GM10266 (cell line): ENCODE measurements at regions not wholly inside any gene's neighbourhood (a gene's known extent, or its start where the extent isn't known, plus 50 kb on each side); places are given as distances from the start of the nearest gene placed in this dataset.

ENCODE experiments used
- DNase-seq: peaks from one replicate; pipeline ENCODE4 v3.0.0; 2012; ENCODE audit errors: extremely low spot score
- TF ChIP-seq, protein P1 (sequence below): IDR thresholded peaks from 2 replicates; pipeline ENCODE4 v1.5.1; 2012; ENCODE audit warnings: mild to moderate bottlenecking, low read depth; ENCODE audit not compliant: control insufficient read depth, insufficient read depth; ENCODE audit errors: missing control alignments

DNA sequence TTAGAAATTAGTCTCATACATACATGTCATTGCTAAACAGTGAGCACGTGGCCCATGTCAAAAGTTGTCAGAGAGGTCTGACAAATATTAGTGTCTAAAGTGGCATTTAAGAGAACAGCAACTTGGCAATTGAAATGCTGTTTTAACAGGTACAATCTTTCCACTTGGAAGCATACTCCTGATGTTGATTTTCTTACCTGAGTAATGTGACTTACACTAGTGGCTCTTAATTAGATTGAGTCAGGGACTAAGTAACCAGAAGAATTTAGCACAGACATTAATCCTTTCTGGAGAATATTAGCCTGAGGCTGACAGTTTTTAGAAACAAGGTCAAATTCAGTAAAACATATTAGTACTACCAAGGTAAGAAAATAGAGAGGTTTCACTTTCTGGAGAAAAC is 357.0 kb upstream of the ZNF608 start:
- TF ChIP-seq, protein P1, sequence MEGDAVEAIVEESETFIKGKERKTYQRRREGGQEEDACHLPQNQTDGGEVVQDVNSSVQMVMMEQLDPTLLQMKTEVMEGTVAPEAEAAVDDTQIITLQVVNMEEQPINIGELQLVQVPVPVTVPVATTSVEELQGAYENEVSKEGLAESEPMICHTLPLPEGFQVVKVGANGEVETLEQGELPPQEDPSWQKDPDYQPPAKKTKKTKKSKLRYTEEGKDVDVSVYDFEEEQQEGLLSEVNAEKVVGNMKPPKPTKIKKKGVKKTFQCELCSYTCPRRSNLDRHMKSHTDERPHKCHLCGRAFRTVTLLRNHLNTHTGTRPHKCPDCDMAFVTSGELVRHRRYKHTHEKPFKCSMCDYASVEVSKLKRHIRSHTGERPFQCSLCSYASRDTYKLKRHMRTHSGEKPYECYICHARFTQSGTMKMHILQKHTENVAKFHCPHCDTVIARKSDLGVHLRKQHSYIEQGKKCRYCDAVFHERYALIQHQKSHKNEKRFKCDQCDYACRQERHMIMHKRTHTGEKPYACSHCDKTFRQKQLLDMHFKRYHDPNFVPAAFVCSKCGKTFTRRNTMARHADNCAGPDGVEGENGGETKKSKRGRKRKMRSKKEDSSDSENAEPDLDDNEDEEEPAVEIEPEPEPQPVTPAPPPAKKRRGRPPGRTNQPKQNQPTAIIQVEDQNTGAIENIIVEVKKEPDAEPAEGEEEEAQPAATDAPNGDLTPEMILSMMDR: no peak
- DNase-seq: no peak

DNA sequence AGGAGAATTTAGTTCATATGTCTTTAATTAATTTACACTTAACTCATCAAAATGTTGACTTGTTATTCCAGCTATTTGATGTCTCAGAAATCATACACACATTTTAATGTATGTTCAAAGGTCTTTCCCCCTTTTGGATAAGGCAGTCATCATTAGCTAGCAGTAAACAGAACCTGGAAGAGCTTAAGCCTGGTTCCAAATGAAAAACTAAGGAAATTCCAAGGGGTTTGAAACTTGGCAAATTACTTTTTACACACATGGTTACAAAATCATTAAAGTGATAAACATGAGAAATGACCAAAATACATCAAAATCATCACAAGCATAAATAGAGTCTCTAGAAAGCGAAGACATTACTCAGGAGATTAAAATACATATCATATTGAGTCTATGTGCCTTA is 359.8 kb upstream of the ZNF608 start:
- TF ChIP-seq, protein P1: no peak
- no peak for DNase-seq

DNA sequence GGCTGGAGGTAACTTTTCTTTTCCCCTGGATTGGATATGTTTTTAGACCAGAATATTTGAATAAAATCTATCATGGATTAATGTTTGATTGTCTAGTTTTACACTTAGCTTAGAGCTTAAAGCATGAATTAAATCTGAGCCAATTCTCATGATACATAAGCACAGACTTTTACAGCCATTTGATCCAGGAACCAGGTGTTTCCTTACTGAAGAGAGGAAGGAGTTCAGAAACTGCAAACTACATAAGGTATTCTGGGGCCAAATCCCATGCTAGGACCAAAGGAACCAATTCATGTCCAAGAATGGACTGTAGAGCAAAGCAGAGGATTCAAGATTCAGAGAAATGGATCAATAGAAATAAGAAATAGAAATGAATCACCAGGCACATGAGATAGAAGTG is 360.4 kb upstream of the ZNF608 start:
- no peak for DNase-seq
- TF ChIP-seq, protein P1: no peak

DNA sequence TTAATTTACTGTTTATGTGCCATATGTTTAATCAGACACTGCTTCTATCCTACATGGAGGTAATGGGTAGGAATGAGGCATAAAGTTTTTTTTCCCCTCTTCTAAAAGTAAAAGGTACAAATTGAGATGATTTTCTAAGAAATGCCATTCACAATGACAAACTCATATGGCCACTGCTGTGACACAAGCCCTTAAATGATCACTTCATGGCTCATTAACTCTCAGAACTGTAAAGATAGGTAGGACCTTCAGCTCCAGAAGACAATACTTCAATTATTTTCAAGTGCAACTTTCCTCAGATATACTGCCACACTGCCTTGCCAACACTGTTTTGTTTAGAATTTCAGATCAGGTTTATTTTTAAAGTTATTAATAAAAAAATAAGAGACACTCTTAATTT is 362.9 kb upstream of the ZNF608 start:
- no peak for DNase-seq
- TF ChIP-seq, protein P1: no peak

DNA sequence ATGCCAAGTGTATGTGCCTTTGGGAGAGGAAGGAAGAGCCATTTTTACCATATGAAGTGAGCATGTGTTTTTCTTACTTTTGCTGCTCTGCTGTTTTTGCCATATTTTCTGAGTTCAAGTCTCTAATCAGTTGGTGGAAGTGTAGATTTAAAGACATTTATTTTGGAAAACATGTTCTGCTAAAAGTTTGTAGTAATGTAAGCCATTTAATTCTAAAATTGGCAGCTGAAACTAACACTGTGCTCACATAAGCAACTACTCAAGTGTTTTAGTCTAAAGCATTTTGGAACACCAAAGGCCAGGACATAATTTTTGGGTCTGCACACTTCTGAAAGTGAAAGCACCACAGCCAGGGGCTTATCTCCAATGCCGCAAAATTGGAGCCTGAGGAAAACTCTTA is 363.4 kb upstream of the ZNF608 start:
- TF ChIP-seq, protein P1: no peak
- DNase-seq: no peak

DNA sequence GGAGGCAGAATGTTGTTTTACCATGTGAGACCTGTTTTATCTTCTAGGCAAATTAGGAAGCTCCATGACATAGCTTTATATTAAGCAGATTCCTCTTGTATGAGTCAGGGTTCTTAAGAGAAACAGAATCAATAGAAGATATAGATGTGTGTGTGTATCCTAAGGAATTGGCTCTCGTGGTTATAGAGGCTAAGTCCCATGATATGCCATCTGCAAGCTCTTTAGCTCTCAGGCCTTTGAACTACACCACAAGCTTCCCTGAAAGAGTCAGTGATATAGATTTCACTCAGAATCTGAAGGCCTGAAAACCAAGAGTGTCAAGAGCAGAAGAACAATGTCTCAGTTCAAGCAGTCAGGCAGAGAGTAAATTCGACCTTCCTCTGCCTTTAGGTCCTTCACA is 365.8 kb upstream of the ZNF608 start:
- TF ChIP-seq, protein P1: no peak
- DNase-seq: no peak

DNA sequence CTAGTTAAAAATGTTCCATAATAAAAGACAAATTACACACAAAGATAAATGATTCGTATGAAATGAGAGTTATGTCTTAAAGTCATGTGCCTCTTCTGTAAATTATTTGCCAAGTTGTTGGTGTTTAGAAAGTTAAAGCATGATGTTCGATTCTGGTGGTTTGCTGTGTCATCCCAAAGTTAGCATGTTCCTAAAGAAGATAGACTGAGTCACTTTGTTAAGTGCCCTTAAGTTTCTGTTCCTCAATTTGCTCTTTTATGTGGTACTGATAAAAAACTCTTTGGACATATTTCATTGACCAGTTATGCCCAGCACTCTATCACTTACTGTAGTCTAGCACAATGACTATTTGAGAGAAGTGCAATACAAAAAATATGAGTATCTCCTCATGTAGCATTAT is 366.9 kb upstream of the ZNF608 start:
- DNase-seq: no peak
- TF ChIP-seq, protein P1: no peak

DNA sequence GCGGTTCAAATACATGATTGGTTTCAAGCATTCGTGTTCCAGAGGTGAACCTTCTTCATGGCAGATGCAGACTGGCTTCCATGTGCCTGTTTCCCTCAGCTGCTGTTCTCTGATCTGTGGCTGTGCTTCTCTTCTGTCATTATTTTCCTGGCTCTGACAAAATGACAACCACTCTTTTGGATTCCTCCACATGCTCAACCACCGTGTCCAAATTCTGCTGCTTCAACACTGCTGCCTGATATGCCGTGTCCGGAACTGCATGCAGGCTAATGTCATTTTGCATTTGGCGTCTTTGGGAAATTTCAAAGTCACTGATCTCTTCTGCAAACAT is 368.7 kb upstream of the ZNF608 start:
- no peak for DNase-seq
- TF ChIP-seq, protein P1: no peak
